ENCODE measurements at regions not wholly inside any gene's neighbourhood (a gene's known extent, or its start where the extent isn't known, plus 50 kb on each side); places are given as distances from the start of the nearest gene placed in this dataset.

DNA sequence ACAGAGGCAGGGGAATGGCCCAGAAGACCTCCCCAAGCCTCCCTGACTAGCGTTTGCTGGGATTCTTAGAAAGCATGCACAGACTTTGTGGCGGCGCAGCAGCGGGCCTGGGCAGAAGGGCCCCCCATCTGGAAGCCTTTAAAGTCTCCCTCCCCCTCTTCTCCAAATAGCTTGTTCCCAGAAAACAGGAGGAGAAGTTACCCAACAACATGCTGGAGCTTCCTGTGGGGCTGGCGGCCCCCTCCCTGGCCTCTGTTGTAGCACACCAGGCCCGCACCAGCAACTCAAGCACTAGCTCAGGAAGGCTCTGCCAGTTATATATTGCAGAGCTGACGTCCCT is 334.8 kb downstream of the DYSF start:
- no peak overlapping the region for H3K9ac ChIP-seq (ENCODE audit: insufficient read depth, low read depth, low read length)
- no peak overlapping the region for H3K4me2 ChIP-seq (ENCODE audit: low read depth, low read length)
- no peak overlapping the region for H2AFZ ChIP-seq (ENCODE audit: low read length)
- no peak overlapping the region for H3K4me3 ChIP-seq (replicated peaks in 1 of 3; ENCODE audit: insufficient read depth in 1 of 3, low read depth in 2 of 3, low read length in 3 of 3)
- peaks cover 25% of the 10 kb centered on the region for H3K4me1 ChIP-seq (ENCODE audit: insufficient read depth, low read length)
- TF ChIP-seq THAP9 (CRISPR knock-in tag; IDR thresholded peaks at IDR 0.05; ENCODE audit: borderline replicate concordance): no peak
- 0 out of 2 replicates have a peak, but pooled peaks have one; percentile 16 for TF ChIP-seq BCL6 (CRISPR knock-in tag; IDR thresholded peaks at IDR 0.05)
- H3K27ac ChIP-seq (ENCODE audit: extremely low read length, insufficient read depth, low read length): no peak overlapping the region
- BruUV-seq (replicated peaks): no TSS peak
- H4K20me1 ChIP-seq (ENCODE audit: insufficient read depth, low read length): no peaks in the 10 kb centered on the region
- in situ Hi-C loops (cut with HindIII; ENCODE audit: extremely low pct_ligation_motif_present, low pct_unique_long_range_greater_than_20kb) (no loop called here), intact Hi-C loops (cut with micrococcal nuclease; ENCODE audit: unreplicated experiment) (loop anchor here (5.0 kb wide), 1 partner anchor 431 kb away; no protein-coding TSS in a partner anchor)
- CTCF ChIA-PET (ENCODE audit: low intra/inter-chr PET ratio, low total read pairs): no interaction called here
- POLR2A ChIA-PET: no interaction called here
- H3K27me3 ChIP-seq (ENCODE audit: control insufficient read depth in 1 of 2, insufficient read depth in 2 of 2, low read length in 2 of 2): peaks cover 2 to 17% of the 10 kb centered on the region in 2 experiments; a peak in 3 of 5 replicates
- no peaks in the 10 kb centered on the region for H3K9me3 ChIP-seq (ENCODE audit: low read length)
- FAIRE-seq: no peak
- ATAC-seq: no peak
- 19% methylated on average over 6 of the region's 7 CpGs for WGBS (ENCODE audit: low lambda C conversion rate)
- H3K79me2 ChIP-seq (ENCODE audit: insufficient read depth, low read length): no peaks in the 10 kb centered on the region
- H3K36me3 ChIP-seq (replicated peaks in 1 of 2; ENCODE audit: control insufficient read depth in 1 of 2, insufficient read depth in 2 of 2, low read length in 2 of 2): no peaks in the 10 kb centered on the region
- no peak for DNase-seq (ENCODE audit: low spot score)

GRCh38 chr2:71787476-71788185 is 334.3 kb downstream of the DYSF start:
- H3K9me3 ChIP-seq (ENCODE audit: low read length): no peaks in the 10 kb centered on the region
- no peaks in the 10 kb centered on the region for H3K79me2 ChIP-seq (ENCODE audit: insufficient read depth, low read length)
- H3K36me3 ChIP-seq (replicated peaks in 1 of 2; ENCODE audit: control insufficient read depth in 1 of 2, insufficient read depth in 2 of 2, low read length in 2 of 2): no peaks in the 10 kb centered on the region
- no peak overlapping the region for H3K9ac ChIP-seq (ENCODE audit: insufficient read depth, low read depth, low read length)
- ChIA-PET CTCF (ENCODE audit: low intra/inter-chr PET ratio, low total read pairs) (no interaction called here), POLR2A (no interaction called here)
- DNase-seq (ENCODE audit: low spot score) (no peak), ATAC-seq (no peak), FAIRE-seq (no peak)
- peaks cover 26% of the 10 kb centered on the region for H3K4me1 ChIP-seq (ENCODE audit: insufficient read depth, low read length)
- H2AFZ ChIP-seq (ENCODE audit: low read length): no peak overlapping the region
- BruUV-seq (replicated peaks): no TSS peak
- intact Hi-C loops (cut with micrococcal nuclease; ENCODE audit: unreplicated experiment): loop anchor here (5.0 kb wide), 1 partner anchor 430 kb away; no protein-coding TSS in a partner anchor
- peaks cover 0 to 13% of the 10 kb centered on the region in 2 experiments; a peak in 3 of 5 replicates for H3K27me3 ChIP-seq (ENCODE audit: control insufficient read depth in 1 of 2, insufficient read depth in 2 of 2, low read length in 2 of 2)
- no peaks in the 10 kb centered on the region for H4K20me1 ChIP-seq (ENCODE audit: insufficient read depth, low read length)
- no peak overlapping the region for H3K27ac ChIP-seq (ENCODE audit: extremely low read length, insufficient read depth, low read length)
- in situ Hi-C loops (cut with HindIII; ENCODE audit: extremely low pct_ligation_motif_present, low pct_unique_long_range_greater_than_20kb): no loop called here
- H3K4me3 ChIP-seq (replicated peaks in 1 of 3; ENCODE audit: insufficient read depth in 1 of 3, low read depth in 2 of 3, low read length in 3 of 3): no peak overlapping the region
- no peak overlapping the region for H3K4me2 ChIP-seq (ENCODE audit: low read depth, low read length)
- 32% methylated on average over 3 of the region's 3 CpGs for WGBS (ENCODE audit: low lambda C conversion rate)
- TF ChIP-seq PHF8 (CRISPR knock-in tag; IDR thresholded peaks at IDR 0.05) (no peak), SRY (CRISPR knock-in tag; IDR thresholded peaks at IDR 0.05) (no peak), SNAI1 (CRISPR knock-in tag; IDR thresholded peaks at IDR 0.05; ENCODE audit: borderline replicate concordance) (no peak), GATAD2A (CRISPR knock-in tag; IDR thresholded peaks at IDR 0.05) (no peak), DR1 (CRISPR knock-in tag; IDR thresholded peaks at IDR 0.05) (no peak), TCF7 (IDR thresholded peaks at IDR 0.05; ENCODE audit: low read depth) (no peak), ELF3 (CRISPR knock-in tag; IDR thresholded peaks at IDR 0.05) (no peak), ZNF781 (CRISPR knock-in tag; IDR thresholded peaks at IDR 0.05; ENCODE audit: borderline replicate concordance, not compliant biosample characterization) (no peak)
- TF ChIP-seq, protein P1, sequence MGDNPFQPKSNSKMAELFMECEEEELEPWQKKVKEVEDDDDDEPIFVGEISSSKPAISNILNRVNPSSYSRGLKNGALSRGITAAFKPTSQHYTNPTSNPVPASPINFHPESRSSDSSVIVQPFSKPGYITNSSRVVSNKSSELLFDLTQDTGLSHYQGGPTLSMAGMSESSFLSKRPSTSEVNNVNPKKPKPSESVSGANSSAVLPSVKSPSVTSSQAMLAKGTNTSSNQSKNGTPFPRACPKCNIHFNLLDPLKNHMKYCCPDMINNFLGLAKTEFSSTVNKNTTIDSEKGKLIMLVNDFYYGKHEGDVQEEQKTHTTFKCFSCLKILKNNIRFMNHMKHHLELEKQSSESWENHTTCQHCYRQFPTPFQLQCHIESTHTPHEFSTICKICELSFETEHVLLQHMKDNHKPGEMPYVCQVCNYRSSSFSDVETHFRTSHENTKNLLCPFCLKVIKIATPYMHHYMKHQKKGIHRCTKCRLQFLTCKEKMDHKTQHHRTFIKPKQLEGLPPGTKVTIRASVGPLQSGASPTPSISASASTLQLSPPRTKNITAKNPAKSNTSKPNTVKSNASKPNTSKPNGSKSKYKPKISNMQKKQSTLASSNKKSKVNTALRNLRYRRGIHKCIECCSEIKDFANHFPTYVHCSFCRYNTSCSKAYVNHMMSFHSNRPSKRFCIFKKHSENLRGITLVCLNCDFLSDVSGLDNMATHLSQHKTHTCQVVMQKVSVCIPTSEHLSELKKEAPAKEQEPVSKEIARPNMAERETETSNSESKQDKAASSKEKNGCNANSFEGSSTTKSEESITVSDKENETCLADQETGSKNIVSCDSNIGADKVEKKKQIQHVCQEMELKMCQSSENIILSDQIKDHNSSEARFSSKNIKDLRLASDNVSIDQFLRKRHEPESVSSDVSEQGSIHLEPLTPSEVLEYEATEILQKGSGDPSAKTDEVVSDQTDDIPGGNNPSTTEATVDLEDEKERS (CRISPR knock-in tag; IDR thresholded peaks at IDR 0.05): no peak
- TF ChIP-seq, protein P2, sequence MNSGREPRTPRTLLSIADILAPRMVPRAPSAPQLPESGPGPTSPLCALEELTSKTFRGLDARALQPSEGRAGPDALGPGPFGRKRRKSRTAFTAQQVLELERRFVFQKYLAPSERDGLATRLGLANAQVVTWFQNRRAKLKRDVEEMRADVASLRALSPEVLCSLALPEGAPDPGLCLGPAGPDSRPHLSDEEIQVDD (CRISPR knock-in tag; IDR thresholded peaks at IDR 0.05; ENCODE audit: borderline replicate concordance): no peak

Data from HepG2 (cell line).